SU-DHL-6 (cell line): ENCODE measurements at regions not wholly inside any gene's neighbourhood (a gene's known extent, or its start where the extent isn't known, plus 50 kb on each side); places are given as distances from the start of the nearest gene placed in this dataset.

Source experiments
- H2AFZ ChIP-seq: fragments of 200-600 bp; sonication (generic); 2 replicates; pipeline ENCODE4 v1.6.1; 2014; ENCODE audit warnings: low read depth, mild to moderate bottlenecking, moderate library complexity, mixed read lengths, antibody characterized with exemption, low read length; ENCODE audit not compliant: severe bottlenecking
- H3F3A ChIP-seq: fragments of 200-600 bp; shearing (Covaris generic); 2 replicates; pipeline ENCODE4 v1.6.0; 2016; ENCODE audit warnings: antibody characterized with exemption, mild to moderate bottlenecking; ENCODE audit not compliant: insufficient read depth
- H3K27ac ChIP-seq: fragments of 200-600 bp; sonication (generic); 2 replicates; pipeline ENCODE4 v1.5.1; 2016; ENCODE audit warnings: low read depth, mild to moderate bottlenecking, low read length, moderate library complexity, mixed read lengths
- H3K27me3 ChIP-seq: fragments of 200-600 bp; sonication (generic), shearing (Covaris generic); 2 replicates; pipeline ENCODE4 v1.6.0; 2014; ENCODE audit warnings: mild to moderate bottlenecking, low read length
- H3K36me3 ChIP-seq: fragments of 200-600 bp; sonication (generic); 2 replicates; pipeline ENCODE4 v1.6.1; 2014; ENCODE audit warnings: mild to moderate bottlenecking, low read length, mixed read lengths
- H3K4me2 ChIP-seq: fragments of 300-600, 200-600 bp; shearing (Covaris generic), sonication (generic); 2 replicates; pipeline ENCODE4 v1.6.0; 2014; ENCODE audit warnings: low read length, low read depth, mild to moderate bottlenecking; ENCODE audit not compliant: poor library complexity, severe bottlenecking
- H3K4me3 ChIP-seq: fragments of 200-600 bp; sonication (generic); 2 replicates; pipeline ENCODE4 v1.5.1; 2014; ENCODE audit warnings: antibody characterized with exemption, low read length, mild to moderate bottlenecking, mixed read lengths; ENCODE audit not compliant: insufficient read depth, poor library complexity, severe bottlenecking
- H3K79me2 ChIP-seq: fragments of 200-600 bp; sonication (generic); 2 replicates; pipeline ENCODE4 v1.6.1; 2014; ENCODE audit warnings: mild to moderate bottlenecking, low read length, moderate library complexity; ENCODE audit not compliant: insufficient read depth
- H3K9ac ChIP-seq: fragments of 200-600 bp; sonication (generic); 2 replicates; pipeline ENCODE4 v1.7.0; 2014; ENCODE audit warnings: mild to moderate bottlenecking, low read length
- H3K9me2 ChIP-seq: fragments of 200-600 bp; sonication (generic); replicated peaks from 2 replicates; pipeline ENCODE4 v1.6.1; 2014; ENCODE audit warnings: low read length; ENCODE audit not compliant: insufficient read depth
- H3K9me3 ChIP-seq: fragments of 200-600 bp; sonication (generic); 2 replicates; pipeline ENCODE4 v1.6.1; 2014; ENCODE audit warnings: low read length, mixed read lengths; ENCODE audit not compliant: insufficient read depth
- H4K20me1 ChIP-seq: fragments of 200-600 bp; sonication (generic); 2 replicates; pipeline ENCODE4 v1.6.1; 2014; ENCODE audit warnings: low read depth, mild to moderate bottlenecking, antibody characterized with exemption, low read length, moderate library complexity, mixed read lengths
- CTCF ChIP-seq: fragments of 200-600 bp; sonication (generic); IDR thresholded peaks from one replicate; pipeline ENCODE4 v1.5.1; 2017; ENCODE audit warnings: antibody characterized with exemption, mild to moderate bottlenecking, low read length, moderate library complexity; ENCODE audit not compliant: insufficient read depth, poor library complexity, severe bottlenecking
- EZH2phosphoT487 ChIP-seq: fragments of 200-600 bp; sonication (generic), shearing (Covaris generic); conservative IDR thresholded peaks from 2 replicates; pipeline ENCODE4 v1.6.1; 2018; ENCODE audit warnings: mild to moderate bottlenecking, antibody characterized with exemption, low read length, moderate library complexity, mixed read lengths

- Histone ChIP-seq H3K27me3 (no peaks in the 10 kb centered on the region), H3K9ac (no peak overlapping the region), H3K4me2 (no peak overlapping the region)
Measured at GRCh38 chr4:17398035-17398434, 113.9 kb downstream of the QDPR start.

GRCh38 chr4:17397611-17398010 lies 114.3 kb downstream of the QDPR start:
- H3K79me2 ChIP-seq, result no peaks in the 10 kb centered on the region
- no peak overlapping the region for H3K27ac ChIP-seq
- no peak overlapping the region for H3K4me3 ChIP-seq
- H3K9ac ChIP-seq, result no peak overlapping the region
- no peaks in the 10 kb centered on the region for H3K27me3 ChIP-seq
- H4K20me1 ChIP-seq, result no peaks in the 10 kb centered on the region
- H3K9me3 ChIP-seq, result no peaks in the 10 kb centered on the region
- no peaks in the 10 kb centered on the region for H3K36me3 ChIP-seq
- H3F3A ChIP-seq, result no peaks in the 10 kb centered on the region
- no peak overlapping the region for H3K4me2 ChIP-seq
- H2AFZ ChIP-seq, result no peak overlapping the region
- H3K9me2 ChIP-seq, result no peaks in the 10 kb centered on the region
- no peak for TF ChIP-seq EZH2phosphoT487
- no peak for TF ChIP-seq CTCF

More at GRCh38 chr4:17398035-17398434, 113.9 kb downstream of the QDPR start:
- no peak overlapping the region for H3K4me3 ChIP-seq
- H3F3A ChIP-seq, result no peaks in the 10 kb centered on the region
- H4K20me1 ChIP-seq, result no peaks in the 10 kb centered on the region
- no peak for TF ChIP-seq EZH2phosphoT487
- TF ChIP-seq CTCF, result no peak
- H3K9me2 ChIP-seq, result no peaks in the 10 kb centered on the region
- no peaks in the 10 kb centered on the region for H3K36me3 ChIP-seq
- no peaks in the 10 kb centered on the region for H3K9me3 ChIP-seq
- H3K27ac ChIP-seq, result no peak overlapping the region
- H2AFZ ChIP-seq, result no peak overlapping the region
- H3K79me2 ChIP-seq, result no peaks in the 10 kb centered on the region

- no peaks in the 10 kb centered on the region for H3K79me2 ChIP-seq
- H3K9ac ChIP-seq, result no peak overlapping the region
- no peaks in the 10 kb centered on the region for H3K36me3 ChIP-seq
- no peaks in the 10 kb centered on the region for H3K27me3 ChIP-seq
- TF ChIP-seq CTCF (no peak), EZH2phosphoT487 (no peak)
- no peak overlapping the region for H3K4me3 ChIP-seq
- H3F3A ChIP-seq, result no peaks in the 10 kb centered on the region
- H4K20me1 ChIP-seq, result no peaks in the 10 kb centered on the region
- H3K9me3 ChIP-seq, result no peaks in the 10 kb centered on the region
- no peak overlapping the region for H3K4me2 ChIP-seq
- H3K9me2 ChIP-seq, result no peaks in the 10 kb centered on the region
- no peak overlapping the region for H3K27ac ChIP-seq
- no peak overlapping the region for H2AFZ ChIP-seq
Measured at GRCh38 chr4:17385403-17385802, 126.5 kb downstream of the QDPR start.

- Histone ChIP-seq H3K9me2 (no peaks in the 10 kb centered on the region), H3K9ac (no peak overlapping the region), H3K36me3 (no peaks in the 10 kb centered on the region), H3K9me3 (no peaks in the 10 kb centered on the region), H3K4me2 (no peak overlapping the region), H3F3A (no peaks in the 10 kb centered on the region), H3K4me3 (no peak overlapping the region), H3K79me2 (no peaks in the 10 kb centered on the region), H2AFZ (no peak overlapping the region), H4K20me1 (no peaks in the 10 kb centered on the region), H3K27ac (no peak overlapping the region), H3K27me3 (no peaks in the 10 kb centered on the region)
- TF ChIP-seq CTCF (no peak), EZH2phosphoT487 (no peak)
Measured at GRCh38 chr4:17380347-17380746, 131.5 kb downstream of the QDPR start.
